ENCODE measurements at regions not wholly inside any gene's neighbourhood (a gene's known extent, or its start where the extent isn't known, plus 50 kb on each side); places are given as distances from the start of the nearest gene placed in this dataset.
A peak's percentile ranks its signal among the peaks of the same experiment; 100 is the strongest.
"Not testable (repeated sequence)": the region's sequence is repeated elsewhere in the genome, so short reads cannot be mapped to it uniquely, and the experiment has no call there.

- DNase-seq = no peak
These were observed 62.7 kb upstream of the VIPR2 start for GRCh38 chr7:159207393-159207792.

DNA sequence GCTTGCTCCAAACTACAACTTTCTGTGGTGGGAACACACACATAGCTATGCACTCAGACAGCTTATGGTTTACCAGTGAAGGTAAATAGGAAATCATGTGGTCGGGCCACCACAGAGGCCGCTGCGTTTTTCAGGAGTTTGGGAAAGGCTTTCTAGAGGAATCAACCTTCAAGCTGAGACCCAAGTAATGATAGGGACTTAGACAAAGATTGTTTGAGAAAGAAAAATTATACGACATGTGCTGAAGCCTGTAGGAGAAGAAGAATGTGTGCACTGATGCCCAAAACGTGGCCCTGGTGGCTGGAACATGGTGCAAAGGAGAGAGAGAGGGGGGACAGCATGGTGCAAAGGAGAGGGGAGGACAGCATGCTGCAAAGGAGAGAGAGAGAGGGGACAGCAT lies 61.2 kb upstream of the VIPR2 start:
- no peak for DNase-seq

DNA sequence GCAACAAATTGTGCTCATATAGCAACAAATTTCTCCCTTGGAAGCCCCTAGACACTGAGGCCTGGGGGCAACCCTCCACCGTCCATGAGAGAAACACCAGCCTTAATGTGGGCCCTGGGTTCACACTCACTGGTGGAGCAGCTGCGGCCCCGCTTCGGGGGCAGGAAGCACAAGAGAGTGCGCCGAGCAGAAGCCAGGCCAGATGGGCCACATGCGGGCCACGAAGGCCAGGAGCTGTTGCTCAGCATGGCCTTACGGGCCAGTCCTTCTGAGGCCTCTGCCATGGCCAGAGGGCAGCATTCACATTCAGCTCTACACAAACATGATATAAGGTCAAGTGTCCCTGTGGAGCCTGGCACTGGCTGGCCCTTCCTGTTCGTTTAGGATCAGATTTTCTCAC lies 60.0 kb upstream of the VIPR2 start:
- no peak for DNase-seq

DNA sequence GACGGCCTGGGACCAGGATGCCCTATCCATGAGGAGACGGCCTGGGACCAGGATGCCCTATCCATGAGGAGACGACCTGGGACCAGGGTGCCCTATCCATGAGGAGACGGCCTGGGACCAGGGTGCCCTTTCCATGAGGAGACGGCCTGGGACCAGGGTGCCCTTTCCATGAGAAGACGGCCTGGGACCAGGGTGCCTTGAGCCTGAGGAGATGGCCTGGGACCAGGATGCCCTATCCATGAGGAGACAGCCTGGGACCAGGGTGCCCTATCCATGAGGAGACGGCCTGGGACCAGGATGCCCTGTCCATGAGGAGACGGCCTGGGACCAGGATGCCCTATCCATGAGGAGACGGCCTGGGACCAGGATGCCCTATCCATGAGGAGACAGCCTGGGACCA lies 58.6 kb upstream of the VIPR2 start:
- not testable (repeated sequence) for DNase-seq

DNA sequence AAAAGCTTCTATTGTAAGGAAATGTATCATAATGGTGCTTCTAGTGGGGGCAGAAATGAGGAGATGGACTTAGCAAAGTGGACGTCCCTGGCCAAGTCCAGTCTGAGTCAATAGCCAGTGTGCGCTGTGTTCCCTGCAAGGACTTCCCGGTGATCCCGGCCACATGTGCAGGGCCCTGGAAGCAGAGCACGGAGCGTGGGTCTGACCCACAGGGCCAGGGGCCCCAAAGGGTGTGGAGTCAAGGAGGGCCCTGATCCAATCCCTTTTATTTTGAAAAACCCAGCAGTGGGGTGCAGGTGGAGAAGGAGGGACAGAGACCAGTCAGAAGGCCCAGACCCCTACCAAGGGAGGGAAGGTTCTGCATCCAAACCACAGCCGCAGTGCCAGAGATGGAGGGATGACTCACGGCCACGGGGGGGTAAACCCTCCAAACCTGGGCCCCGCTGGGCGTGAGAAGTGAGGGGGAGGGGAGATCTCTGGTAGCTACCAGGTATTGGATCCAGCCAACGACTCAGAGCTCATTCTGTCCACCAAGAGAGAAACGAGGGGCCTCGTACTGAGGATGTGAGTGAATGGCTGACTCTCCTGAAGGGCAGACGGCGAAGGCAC lies 57.2 kb upstream of the VIPR2 start:
- no peak for DNase-seq

GRCh38 chr7:159200421-159200820 lies 55.8 kb upstream of the VIPR2 start:
- no peak for DNase-seq

- peak; percentile 22 to 31 for DNase-seq
These were observed 53.5 kb upstream of the VIPR2 start for GRCh38 chr7:159198016-159198724.

GRCh38 chr7:159197066-159197975 lies 52.7 kb upstream of the VIPR2 start:
- DNase-seq = peak in 1 of 2 donors; percentile 48

DNA sequence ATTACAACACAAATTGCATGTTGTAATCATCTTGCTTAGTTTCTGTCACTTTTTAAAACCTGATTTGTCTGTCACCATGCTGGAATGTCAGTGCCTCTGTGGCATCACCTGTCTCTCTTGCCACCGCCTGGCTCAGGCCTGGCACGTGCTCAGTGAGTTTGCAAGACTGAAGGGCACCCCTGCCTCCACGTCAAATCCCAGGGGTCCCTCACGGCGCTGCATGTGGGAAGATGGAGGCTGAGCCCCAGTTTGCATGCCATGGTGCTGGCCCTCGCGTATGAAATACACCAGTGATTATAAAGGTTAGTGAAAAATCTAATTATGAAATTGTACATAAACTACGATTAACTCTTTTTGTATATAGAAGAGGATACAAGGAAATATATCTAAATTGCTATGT lies 51.9 kb upstream of the VIPR2 start:
- no peak for DNase-seq

- peak; percentile 20 to 55 for DNase-seq
These were observed 51.3 kb upstream of the VIPR2 start for GRCh38 chr7:159195946-159196345.
